ENCODE measurements at regions not wholly inside any gene's neighbourhood (a gene's known extent, or its start where the extent isn't known, plus 50 kb on each side); places are given as distances from the start of the nearest gene placed in this dataset.

DNA sequence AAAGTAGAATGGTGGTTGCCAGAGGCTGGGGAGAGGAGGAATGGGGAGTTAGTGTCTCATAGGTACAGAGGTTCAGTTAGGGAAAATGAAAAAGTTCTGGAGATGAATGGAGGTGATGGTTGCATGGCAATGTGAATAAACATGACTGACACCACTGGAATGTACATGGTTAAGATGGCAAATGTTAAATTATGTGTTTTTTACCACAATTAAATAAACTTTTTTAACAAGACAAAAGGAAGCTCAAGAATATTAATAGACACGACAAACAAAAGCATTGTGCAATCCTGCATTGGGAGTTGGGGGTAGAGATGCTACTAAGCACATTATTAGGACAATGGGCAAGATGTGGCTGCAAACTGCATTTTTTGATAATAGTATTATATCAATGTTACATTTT lies 147.7 kb downstream of the TWIST2 start:
- TF ChIP-seq, protein P1, sequence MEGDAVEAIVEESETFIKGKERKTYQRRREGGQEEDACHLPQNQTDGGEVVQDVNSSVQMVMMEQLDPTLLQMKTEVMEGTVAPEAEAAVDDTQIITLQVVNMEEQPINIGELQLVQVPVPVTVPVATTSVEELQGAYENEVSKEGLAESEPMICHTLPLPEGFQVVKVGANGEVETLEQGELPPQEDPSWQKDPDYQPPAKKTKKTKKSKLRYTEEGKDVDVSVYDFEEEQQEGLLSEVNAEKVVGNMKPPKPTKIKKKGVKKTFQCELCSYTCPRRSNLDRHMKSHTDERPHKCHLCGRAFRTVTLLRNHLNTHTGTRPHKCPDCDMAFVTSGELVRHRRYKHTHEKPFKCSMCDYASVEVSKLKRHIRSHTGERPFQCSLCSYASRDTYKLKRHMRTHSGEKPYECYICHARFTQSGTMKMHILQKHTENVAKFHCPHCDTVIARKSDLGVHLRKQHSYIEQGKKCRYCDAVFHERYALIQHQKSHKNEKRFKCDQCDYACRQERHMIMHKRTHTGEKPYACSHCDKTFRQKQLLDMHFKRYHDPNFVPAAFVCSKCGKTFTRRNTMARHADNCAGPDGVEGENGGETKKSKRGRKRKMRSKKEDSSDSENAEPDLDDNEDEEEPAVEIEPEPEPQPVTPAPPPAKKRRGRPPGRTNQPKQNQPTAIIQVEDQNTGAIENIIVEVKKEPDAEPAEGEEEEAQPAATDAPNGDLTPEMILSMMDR (IDR thresholded peaks at IDR 0.05): no peak
- TF ChIP-seq POLR2A (IDR thresholded peaks at IDR 0.05): no peak
- no peak for TF ChIP-seq POLR2AphosphoS5 (IDR thresholded peaks at IDR 0.05)
